ENCODE measurements at regions not wholly inside any gene's neighbourhood (a gene's known extent, or its start where the extent isn't known, plus 50 kb on each side); places are given as distances from the start of the nearest gene placed in this dataset.

- TF ChIP-seq POLR2AphosphoS5 (IDR thresholded peaks at IDR 0.05): no peak
- TF ChIP-seq CTCF (IDR thresholded peaks at IDR 0.05; ENCODE audit: poor library complexity, severe bottlenecking): no peak
Observed at GRCh38 chr12:24233519-24234246, 284.2 kb upstream of the SOX5 start.
